Retinal pigment epithelial cell (primary cell): ENCODE measurements at regions not wholly inside any gene's neighbourhood (a gene's known extent, or its start where the extent isn't known, plus 50 kb on each side); places are given as distances from the start of the nearest gene placed in this dataset.
"Not testable (repeated sequence)": the region's sequence is repeated elsewhere in the genome, so short reads cannot be mapped to it uniquely, and the experiment has no call there.

Experiments
- DNase-seq: peaks from one replicate; pipeline ENCODE4 v3.0.0-alpha.2; 2010; ENCODE audit warnings: low read depth
- H3K4me3 ChIP-seq: 2 replicates; pipeline ENCODE4 v1.5.1; 2011; ENCODE audit warnings: mild to moderate bottlenecking, low read length, control low read depth, moderate library complexity
- TF ChIP-seq, protein P1 (sequence below): conservative IDR thresholded peaks from 2 replicates; pipeline ENCODE4 v1.5.1; 2011; ENCODE audit warnings: low read depth, low read length, control low read depth, inconsistent platforms

DNA sequence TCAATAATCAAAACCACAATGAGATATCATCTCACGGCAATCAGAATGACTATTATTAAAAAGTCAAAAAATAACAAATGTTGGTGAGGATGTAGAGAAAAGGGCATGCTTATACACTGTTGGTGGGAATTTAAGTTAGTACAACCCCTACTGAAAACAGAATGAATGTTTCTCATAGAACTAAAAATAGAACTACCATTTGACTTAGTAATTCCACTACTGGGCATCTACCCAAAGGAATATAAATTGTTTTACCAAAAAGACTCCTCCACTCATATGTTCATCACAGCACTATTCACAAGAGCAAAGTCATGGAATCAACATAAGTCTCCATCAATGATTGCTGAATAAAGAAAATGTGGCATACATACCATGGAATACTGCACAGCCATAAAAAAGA is 278.1 kb upstream of the ARSJ start:
- no peak for DNase-seq
- TF ChIP-seq, protein P1, sequence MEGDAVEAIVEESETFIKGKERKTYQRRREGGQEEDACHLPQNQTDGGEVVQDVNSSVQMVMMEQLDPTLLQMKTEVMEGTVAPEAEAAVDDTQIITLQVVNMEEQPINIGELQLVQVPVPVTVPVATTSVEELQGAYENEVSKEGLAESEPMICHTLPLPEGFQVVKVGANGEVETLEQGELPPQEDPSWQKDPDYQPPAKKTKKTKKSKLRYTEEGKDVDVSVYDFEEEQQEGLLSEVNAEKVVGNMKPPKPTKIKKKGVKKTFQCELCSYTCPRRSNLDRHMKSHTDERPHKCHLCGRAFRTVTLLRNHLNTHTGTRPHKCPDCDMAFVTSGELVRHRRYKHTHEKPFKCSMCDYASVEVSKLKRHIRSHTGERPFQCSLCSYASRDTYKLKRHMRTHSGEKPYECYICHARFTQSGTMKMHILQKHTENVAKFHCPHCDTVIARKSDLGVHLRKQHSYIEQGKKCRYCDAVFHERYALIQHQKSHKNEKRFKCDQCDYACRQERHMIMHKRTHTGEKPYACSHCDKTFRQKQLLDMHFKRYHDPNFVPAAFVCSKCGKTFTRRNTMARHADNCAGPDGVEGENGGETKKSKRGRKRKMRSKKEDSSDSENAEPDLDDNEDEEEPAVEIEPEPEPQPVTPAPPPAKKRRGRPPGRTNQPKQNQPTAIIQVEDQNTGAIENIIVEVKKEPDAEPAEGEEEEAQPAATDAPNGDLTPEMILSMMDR = no peak
- H3K4me3 ChIP-seq = no peak overlapping the region

DNA sequence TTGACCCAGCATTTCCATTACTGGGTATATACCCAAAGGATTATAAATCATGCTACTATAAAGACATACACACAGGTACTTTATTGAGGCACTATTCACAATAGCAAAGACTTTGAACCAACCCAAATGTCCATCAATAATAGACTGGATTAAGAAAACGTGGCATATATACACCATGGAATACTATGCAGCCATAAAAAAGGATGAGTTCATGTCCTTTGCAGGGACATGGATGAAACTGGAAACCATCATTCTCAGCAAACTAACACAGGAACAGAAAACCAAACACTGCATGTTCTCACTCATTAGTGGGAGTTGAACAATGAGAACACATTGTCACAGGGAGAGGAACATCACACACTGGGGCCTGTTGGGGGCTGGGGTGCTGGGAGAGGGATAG is 283.0 kb upstream of the ARSJ start:
- H3K4me3 ChIP-seq, DNase-seq: not testable (repeated sequence)

DNA sequence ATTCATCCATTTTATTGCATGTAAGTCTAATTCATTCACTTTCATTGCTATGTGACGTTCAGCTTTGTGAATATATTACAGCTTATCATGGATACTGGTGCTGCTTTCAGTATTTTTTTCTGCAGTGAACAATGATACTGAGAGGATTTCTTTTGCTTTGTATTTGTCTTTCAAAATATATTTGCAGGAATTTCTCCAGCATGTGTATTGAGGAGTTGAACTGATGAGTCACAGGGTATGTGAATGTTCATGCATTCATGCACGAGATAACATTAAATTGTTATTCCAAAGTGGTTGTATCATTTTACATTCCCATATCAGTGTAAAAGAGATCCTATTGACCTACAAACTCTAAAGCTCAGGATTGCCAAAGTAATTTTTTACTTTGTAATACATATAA is 283.8 kb upstream of the ARSJ start:
- no peak overlapping the region for H3K4me3 ChIP-seq
- no peak for DNase-seq
- TF ChIP-seq, protein P1 = no peak

- H3K4me3 ChIP-seq = no peak overlapping the region
- TF ChIP-seq, protein P1 = no peak
- DNase-seq = no peak
Measured at GRCh38 chr4:114264452-114264851, 285.0 kb upstream of the ARSJ start.

DNA sequence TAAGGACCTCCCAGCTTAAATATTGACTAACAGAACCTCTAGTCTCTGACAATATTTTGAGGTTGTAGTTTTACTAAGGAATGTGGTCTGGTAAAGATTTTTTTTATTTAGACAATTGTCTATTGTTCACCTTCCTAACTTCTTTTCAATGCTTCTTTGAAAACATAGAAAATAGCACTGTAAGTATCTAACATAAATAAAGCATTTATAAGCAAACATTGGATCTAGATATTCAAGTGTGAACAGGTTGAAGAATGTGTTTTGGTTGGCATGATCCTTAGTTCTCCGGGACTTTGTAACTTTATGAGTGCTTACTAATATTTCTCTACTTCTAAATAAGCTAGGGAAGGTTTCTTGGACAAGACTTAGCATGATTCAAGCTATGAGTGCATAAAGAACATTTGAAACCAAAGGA is 285.4 kb upstream of the ARSJ start:
- DNase-seq = no peak
- TF ChIP-seq, protein P1 = no peak
- no peak overlapping the region for H3K4me3 ChIP-seq

GRCh38 chr4:114265342-114265741 is 285.9 kb upstream of the ARSJ start:
- TF ChIP-seq, protein P1 = no peak
- no peak overlapping the region for H3K4me3 ChIP-seq
- no peak for DNase-seq

DNA sequence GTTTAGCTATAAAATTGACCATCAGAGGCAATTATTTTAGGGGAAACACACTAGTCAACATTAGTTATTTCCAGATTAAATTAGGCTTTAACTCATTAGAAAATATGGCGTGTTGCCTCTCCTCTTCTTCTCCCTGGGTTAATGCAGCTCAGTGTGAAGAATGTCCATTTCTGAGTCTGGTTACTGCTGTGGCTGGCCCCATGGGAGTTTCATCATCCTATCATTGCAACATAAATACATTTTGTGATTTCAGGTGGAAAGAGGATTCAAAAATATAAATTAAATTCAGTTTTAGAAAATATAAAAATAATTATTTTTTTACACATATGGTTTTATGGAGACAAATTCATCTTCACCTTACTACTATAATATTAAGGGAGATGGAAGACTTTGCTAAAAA is 288.5 kb upstream of the ARSJ start:
- H3K4me3 ChIP-seq = no peak overlapping the region
- TF ChIP-seq, protein P1 = no peak
- no peak for DNase-seq

- TF ChIP-seq, protein P1 = no peak
- DNase-seq = no peak
Measured at GRCh38 chr4:114271031-114271430, 291.6 kb upstream of the ARSJ start.

More at GRCh38 chr4:114271031-114271430, 291.6 kb upstream of the ARSJ start:
- no peak overlapping the region for H3K4me3 ChIP-seq
